ENCODE measurements at regions not wholly inside any gene's neighbourhood (a gene's known extent, or its start where the extent isn't known, plus 50 kb on each side); places are given as distances from the start of the nearest gene placed in this dataset.

GRCh38 chr5:82620957-82621600 is 342.9 kb upstream of the RPS23 start:
- no peak for DNase-seq (ENCODE audit: low read depth in 2 of 2, low spot score in 1 of 2)

GRCh38 chr5:82619097-82619496 is 340.9 kb upstream of the RPS23 start:
- DNase-seq (ENCODE audit: low read depth in 2 of 2, low spot score in 1 of 2): no peak

- no peak for DNase-seq (ENCODE audit: low read depth in 2 of 2, low spot score in 1 of 2)
Observed at GRCh38 chr5:82614706-82615105, 336.6 kb upstream of the RPS23 start.

- DNase-seq (ENCODE audit: low read depth in 2 of 2, low spot score in 1 of 2): no peak
Observed at GRCh38 chr5:82613891-82614290, 335.7 kb upstream of the RPS23 start.

GRCh38 chr5:82610686-82611085 is 332.5 kb upstream of the RPS23 start:
- no peak for DNase-seq (ENCODE audit: low read depth in 2 of 2, low spot score in 1 of 2)

- DNase-seq (ENCODE audit: low read depth in 2 of 2, low spot score in 1 of 2): no peak
Observed at GRCh38 chr5:82605441-82605973, 327.4 kb upstream of the RPS23 start.

GRCh38 chr5:82603033-82603987 is 325.2 kb upstream of the RPS23 start:
- DNase-seq (ENCODE audit: low read depth in 2 of 2, low spot score in 1 of 2): no peak

- DNase-seq (ENCODE audit: low read depth in 2 of 2, low spot score in 1 of 2): no peak
Observed at GRCh38 chr5:82601861-82602260, 323.7 kb upstream of the RPS23 start.

GRCh38 chr5:82601077-82601476 is 322.9 kb upstream of the RPS23 start:
- DNase-seq (ENCODE audit: low read depth in 2 of 2, low spot score in 1 of 2): no peak

- DNase-seq (ENCODE audit: low read depth in 2 of 2, low spot score in 1 of 2): no peak
Observed at GRCh38 chr5:82599692-82600091, 321.5 kb upstream of the RPS23 start.

GRCh38 chr5:82599030-82599429 is 320.9 kb upstream of the RPS23 start:
- no peak for DNase-seq (ENCODE audit: low read depth in 2 of 2, low spot score in 1 of 2)

- no peak for DNase-seq (ENCODE audit: low read depth in 2 of 2, low spot score in 1 of 2)
Observed at GRCh38 chr5:82597437-82597836, 319.3 kb upstream of the RPS23 start.

- no peak for DNase-seq (ENCODE audit: low read depth in 2 of 2, low spot score in 1 of 2)
Observed at GRCh38 chr5:82596451-82596850, 318.3 kb upstream of the RPS23 start.

- DNase-seq (ENCODE audit: low read depth in 2 of 2, low spot score in 1 of 2): no peak
Observed at GRCh38 chr5:82595113-82595512, 317.0 kb upstream of the RPS23 start.

- DNase-seq (ENCODE audit: low read depth in 2 of 2, low spot score in 1 of 2): no peak
Observed at GRCh38 chr5:82594097-82594496, 315.9 kb upstream of the RPS23 start.

GRCh38 chr5:82593481-82593880 is 315.3 kb upstream of the RPS23 start:
- no peak for DNase-seq (ENCODE audit: low read depth in 2 of 2, low spot score in 1 of 2)

GRCh38 chr5:82591021-82591515 is 312.9 kb upstream of the RPS23 start:
- no peak for DNase-seq (ENCODE audit: low read depth in 2 of 2, low spot score in 1 of 2)

GRCh38 chr5:82590112-82590511 is 312.0 kb upstream of the RPS23 start:
- DNase-seq (ENCODE audit: low read depth in 2 of 2, low spot score in 1 of 2): no peak

GRCh38 chr5:82586661-82587310 is 308.6 kb upstream of the RPS23 start:
- no peak for DNase-seq (ENCODE audit: low read depth in 2 of 2, low spot score in 1 of 2)

GRCh38 chr5:82586181-82586580 is 308.0 kb upstream of the RPS23 start:
- no peak for DNase-seq (ENCODE audit: low read depth in 2 of 2, low spot score in 1 of 2)

GRCh38 chr5:82584631-82585030 is 306.5 kb upstream of the RPS23 start:
- no peak for DNase-seq (ENCODE audit: low read depth in 2 of 2, low spot score in 1 of 2)

All from stimulated activated CD8-positive, alpha-beta memory T cell treated with anti-CD3 and anti-CD28 coated beads, Interleukin-4, amount 100 ng/mL, for 1 hour (primary cell).